ENCODE measurements at regions not wholly inside any gene's neighbourhood (a gene's known extent, or its start where the extent isn't known, plus 50 kb on each side); places are given as distances from the start of the nearest gene placed in this dataset.
A peak's percentile ranks its signal among the peaks of the same experiment; 100 is the strongest.

DNA sequence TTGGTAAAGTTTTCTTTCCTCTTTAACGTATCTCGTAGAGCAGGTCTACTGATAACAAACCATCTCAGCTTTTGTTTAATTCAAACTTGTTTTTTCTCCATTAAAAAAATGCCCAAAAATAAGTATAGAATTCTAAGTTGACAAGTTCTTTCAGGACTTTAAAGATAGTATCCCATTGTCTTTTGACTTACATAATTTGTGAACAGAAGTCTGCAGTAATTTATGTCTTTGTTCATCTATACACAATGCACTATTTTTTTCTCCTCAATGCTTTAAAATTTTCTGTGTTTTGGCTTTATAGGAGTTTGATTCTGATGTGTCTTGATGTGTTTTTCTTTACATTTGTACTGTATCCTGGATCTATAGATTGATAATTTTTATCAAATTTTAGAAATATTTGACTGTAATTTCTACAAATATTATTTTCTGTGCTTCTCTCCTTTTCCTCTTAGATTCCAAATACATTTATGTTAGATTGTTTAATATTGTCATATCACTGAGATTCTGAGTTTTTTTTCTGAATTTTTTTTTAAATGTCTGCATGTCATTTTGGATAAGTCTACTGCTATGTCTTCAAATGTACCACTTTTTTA is 143.3 kb downstream of the FTCDNL1 start:
- no peak for DNase-seq

DNA sequence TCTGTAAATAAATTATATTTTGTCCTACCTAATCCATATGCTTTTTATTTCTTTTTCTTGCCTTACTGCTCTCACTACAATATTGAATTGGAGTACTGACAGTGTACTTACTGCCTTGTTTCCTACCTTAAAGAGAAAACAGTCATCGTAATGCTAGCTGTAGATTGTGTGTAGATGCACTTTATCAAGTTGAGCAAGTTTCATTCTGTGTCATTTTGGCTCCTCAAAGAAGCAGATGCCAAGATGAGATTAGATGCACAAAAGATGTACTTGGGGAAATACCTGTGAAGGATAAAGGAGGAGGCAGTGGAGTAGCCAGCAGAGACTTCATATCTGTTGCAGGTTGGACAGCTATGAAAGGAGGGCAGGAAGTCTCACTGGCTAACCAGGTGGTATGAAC is 145.5 kb downstream of the FTCDNL1 start:
- DNase-seq: no peak

DNA sequence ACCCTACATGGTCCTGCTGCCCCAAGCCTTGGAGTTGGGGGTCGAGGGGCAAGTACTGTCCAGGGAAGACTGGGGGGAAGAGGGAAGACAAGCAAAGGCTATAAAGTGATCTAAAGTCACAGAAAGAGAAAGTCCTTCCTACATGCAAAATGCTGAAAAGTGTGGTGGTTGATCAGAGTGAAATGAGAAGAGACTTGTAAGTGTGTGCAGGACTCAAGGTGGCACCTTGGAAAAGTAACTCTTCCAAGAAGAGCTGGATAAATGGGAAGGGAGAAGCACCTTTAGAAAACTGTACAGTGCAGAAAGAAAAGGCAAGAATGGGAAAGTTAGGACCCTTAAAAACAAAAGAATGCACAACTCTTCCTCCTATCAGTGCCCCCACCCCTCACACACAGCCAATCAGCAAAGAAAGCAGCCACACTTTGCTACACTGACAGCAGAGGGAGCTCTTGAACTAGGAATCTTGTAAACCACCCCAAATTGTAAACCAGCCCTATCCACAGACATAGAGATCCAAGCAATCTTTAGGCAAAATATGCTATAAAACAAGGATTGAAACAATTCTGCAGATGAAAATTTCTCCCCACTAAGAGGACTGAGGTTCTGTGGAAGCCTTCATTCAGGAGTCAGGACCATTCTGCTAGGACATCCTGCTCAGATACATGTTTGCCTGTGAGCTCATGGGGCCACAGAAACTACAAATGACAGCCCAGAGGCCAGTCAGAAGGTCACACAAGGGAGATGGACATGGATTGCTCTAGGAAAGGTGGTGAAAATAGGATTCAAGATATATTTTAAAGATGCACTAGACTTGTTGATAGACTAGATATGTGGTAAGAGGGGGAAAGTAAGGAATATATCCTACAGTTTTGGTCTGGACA is 146.4 kb downstream of the FTCDNL1 start:
- peak; percentile 7 for DNase-seq

DNA sequence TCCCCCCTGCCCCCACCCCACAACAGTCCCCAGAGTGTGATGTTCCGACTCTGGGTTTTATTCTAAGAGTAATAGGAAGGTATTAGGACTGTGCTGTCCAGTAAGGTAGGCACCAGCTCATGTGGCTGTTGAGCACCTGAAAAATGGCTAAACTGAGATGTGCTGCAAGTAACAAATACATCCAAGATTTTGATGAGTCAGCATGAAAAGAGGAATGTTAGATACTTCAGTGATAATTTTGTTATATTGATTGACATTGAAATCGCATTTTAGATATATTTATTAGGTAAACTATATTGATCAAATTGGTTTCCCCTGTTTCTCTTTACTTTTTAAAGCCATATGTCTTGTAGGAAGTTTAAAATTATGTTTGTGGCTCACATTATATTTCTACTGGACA is 147.8 kb downstream of the FTCDNL1 start:
- no peak for DNase-seq

DNA sequence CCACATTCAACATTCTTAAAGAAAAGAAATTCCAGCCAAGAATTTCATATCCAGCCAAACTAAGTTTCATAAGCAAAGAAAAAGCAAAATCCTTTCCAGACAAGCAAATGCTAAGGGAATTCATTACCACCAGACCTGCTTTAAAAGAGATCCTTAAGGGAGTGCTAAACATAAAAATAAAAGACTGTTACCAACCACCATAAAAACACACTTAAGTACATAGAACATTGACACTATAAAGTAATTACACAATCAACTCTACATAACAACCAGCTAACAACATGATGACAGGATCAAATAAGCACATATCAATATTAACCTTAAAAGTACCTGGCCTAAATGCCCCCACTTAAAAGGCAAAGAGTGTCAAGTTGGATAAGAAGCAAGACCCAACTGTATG is 153.5 kb downstream of the FTCDNL1 start:
- DNase-seq: no peak

DNA sequence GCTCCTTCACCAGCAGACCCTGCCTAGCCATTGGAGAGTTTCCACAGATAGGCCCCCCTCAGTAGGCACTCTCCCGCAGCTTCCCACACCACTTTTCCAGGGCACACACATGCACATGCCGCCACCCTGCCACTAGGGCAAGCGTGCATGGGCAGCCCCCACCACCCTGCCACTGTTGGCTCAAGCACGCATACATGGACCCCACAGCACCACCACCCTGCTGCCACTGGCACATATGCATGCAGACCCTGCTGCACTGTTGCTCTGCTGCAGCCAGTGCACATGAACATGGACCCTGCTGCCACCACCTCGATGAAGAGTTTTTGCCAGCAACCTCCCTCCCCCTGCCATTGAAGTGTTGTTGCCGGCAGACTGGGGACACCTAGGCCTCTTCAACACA is 154.9 kb downstream of the FTCDNL1 start:
- DNase-seq: no peak

DNA sequence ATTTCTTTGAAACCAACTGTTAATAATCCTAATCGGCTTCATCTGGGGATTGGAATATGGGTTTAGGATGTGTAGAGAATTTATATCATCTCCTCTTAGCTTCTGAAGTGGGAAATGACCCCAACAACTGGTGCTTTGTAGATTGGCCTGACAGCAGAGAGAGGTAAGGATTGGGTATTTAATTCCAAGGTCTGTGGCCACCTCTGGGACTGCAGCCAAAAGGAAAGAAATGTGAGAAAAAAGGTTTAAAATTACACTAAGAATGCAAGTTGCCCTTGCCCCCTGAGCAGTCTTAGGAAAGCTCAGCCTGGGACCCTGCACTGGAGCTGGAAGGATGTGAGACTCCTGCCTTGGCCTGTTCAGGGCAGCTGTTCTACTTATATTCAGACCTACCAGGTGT is 157.1 kb downstream of the FTCDNL1 start:
- no peak for DNase-seq

DNA sequence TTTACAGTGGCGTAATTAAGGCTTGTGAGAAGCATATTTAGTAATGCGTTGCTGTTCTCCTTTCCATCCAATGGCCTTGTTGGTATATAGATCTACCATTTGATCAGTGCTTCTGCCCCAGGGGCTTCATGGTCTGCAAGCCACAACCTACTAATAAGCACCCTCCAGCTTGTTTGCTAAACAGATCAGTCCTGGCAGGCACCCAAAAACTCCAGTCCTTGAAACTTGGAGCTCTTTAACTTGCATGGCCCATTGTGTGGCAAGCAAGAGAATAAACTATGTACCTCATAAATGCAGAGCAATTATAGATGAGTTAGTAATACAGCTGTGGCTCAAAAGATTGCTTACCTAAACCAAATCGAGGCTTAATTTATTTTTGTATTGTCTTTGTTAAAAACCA is 158.5 kb downstream of the FTCDNL1 start:
- peak; percentile 81 for DNase-seq

DNA sequence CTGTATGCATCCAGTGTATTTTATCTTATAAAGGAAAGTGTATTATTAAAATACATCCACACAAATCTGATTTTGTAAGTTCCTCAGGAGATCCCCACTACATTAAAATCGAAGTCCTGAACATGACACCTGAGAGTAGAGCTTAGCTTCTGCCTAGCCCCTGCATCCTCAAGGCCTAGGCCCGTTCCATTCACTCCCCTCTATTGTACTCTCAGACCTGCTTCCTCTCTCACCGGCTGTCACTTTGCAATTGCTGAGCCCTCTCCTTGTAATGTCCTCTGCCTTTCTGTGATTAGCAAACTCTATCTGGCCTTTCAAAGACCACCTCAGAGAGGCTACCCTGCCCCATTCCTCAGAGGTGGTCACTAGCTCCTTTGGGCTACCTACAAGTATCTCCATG is 160.8 kb downstream of the FTCDNL1 start:
- DNase-seq: no peak

DNA sequence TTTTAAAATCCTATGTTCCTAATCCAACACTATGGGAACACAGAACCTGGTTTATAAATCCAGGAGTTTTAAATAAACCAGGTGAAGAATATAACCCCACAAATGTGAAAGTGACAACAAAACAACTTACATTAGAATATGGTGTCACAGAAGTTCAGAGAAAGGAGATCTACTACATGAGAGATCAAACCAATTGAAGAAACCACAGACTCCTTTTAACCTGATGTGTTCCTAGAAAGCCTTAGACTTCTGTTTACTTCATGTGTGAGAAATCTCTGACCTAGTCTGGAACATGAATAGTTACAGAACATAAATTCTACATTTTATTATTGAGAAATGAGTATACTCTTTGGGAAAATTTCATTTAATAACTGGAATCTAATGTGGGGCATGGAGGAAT is 165.3 kb downstream of the FTCDNL1 start:
- DNase-seq: no peak

DNA sequence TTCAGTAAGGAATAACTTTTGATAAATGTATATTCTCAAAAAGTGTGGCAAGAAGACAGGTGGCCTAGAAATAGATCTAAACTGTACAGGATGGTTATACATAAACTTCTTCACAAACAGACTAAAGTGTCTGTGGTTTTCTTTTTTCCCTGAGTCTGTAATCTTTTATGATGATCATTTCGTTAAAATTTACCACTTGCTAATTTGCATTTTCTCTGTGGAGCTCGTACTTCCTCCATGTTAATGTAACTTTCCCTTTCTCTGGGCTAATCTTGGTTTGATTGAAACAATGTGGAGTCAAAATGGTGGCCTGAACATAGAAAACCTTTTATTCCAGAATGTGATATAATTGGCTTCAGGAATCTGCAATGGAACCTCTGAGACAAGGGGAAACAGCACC is 166.2 kb downstream of the FTCDNL1 start:
- DNase-seq: no peak

DNA sequence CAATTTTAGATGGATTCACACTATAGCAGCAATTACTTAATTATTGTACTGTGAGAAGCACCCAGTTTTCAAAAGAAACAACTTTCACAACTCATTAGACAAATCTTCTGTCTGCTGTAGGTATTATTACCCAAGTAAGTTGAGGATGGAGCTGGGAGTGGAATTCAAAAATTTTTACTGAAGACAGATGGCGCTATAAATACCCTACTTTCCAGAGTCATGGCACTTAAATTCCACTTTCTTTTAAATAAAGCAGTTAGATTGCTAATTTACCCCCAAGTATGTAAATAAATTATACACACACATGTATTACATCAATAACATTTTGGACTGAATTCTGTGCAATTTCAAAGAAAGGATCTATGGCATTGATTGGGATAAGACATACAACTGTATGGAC is 166.8 kb downstream of the FTCDNL1 start:
- DNase-seq: no peak

DNA sequence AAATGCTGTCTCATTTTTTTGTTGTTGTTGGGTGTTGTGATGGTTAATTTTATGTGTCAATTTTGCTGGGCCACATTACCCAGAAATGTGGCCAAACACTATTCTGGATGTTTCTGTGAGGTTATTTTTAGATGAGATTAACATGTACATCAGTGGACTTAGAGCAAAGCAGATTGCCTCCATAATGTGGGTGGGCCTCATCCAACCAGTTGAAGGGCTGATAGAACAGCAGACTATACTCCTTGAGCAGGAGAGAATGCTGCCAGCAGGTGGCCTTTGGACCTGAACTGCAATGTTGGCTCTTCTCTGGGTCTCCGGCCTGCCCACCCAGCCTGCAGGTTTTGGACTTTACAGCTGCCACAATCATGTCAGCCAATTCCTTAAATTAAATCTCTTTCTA is 169.0 kb downstream of the FTCDNL1 start:
- no peak for DNase-seq

DNA sequence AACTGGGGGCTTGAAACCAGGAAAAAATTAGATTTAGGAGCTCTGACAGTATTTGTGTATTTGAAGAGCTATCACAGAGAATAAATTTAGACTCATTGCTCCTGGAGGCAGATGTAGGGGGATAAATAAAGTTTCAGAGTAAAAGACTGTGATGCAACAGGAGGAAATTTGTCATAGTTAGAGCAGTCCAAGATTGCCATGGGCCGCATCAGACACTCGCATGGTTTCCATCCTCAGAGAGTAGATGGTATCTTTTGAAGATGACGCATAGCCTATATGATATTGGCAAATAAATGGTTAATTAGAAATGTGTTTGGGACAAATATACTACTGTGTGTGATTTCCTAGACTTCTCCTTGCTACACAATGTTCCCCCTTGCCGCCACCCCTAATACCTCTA is 170.5 kb downstream of the FTCDNL1 start:
- no peak for DNase-seq

DNA sequence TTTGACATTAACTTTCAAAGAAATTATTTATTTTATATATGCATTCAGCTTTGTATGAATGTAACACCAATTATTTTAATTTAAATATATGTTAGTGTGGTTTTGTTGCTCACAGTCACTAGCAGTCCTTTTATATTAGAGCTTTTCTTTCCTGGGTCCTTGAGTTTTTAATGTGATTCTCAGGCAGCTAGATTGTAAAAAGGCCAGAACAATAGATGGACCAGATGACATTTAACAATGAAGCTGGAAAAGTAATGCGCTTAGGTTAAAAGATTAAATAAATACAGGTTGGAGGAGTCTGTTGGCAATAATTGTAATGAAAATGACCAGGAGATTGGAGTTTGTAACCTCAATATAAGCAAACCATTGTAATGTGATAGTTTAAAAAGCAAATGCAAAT is 171.1 kb downstream of the FTCDNL1 start:
- DNase-seq: no peak

DNA sequence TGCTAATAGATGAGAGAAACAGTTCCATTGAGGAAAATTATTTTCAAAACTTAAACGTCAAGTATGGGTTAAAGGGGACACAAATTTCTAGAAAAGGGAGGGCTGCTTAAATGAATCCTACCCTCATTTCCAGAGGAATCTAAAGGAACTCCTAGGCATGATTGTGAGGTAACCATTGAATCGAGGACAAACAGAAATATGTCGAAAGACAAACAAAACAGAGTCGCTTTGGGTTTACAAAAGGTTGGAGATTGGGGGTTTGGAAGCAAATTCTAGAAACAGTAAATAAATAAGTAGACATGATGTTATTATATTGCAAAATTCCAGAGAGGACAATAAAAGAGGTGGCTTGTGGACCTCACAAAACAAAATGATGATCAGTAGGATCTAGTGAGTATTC is 173.1 kb downstream of the FTCDNL1 start:
- DNase-seq: no peak

DNA sequence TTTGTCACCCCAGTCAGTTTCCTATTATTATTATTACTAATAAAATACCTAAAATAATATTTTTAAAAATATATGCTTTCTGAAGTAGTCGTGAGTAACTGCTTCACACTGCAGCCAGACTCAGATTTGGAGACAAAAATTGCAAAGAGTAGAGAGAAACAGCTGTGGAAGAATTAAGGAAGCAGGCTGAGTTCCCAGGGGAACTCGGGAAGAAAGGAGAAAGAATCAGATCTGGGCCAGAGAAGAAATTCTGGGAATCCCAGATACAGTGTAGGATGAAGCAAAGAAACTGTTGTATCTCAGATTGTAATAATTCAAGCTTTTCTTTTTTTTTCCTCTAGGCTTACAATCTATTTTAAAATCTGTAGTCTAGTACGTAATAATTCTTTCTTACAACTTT is 182.3 kb downstream of the FTCDNL1 start:
- no peak for DNase-seq

DNA sequence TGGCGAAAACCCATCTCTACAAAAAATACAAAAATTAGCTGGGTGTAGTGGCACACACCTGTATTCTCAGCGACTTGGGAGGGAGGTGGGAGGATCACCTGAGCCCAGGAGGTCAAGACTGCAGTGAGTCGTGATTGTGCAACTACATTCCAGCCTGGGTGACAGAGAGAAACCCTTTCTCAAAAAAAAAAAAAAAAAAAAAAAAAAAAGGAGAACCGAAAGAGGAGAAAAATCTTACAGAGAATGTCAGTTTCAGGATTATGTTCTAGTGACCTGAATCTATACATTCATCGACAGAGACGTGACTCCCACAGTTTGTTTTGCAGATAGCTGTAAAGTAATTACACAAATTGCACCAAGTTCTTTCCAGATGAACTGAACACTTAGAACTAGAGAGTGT is 187.8 kb downstream of the FTCDNL1 start:
- no peak for DNase-seq

DNA sequence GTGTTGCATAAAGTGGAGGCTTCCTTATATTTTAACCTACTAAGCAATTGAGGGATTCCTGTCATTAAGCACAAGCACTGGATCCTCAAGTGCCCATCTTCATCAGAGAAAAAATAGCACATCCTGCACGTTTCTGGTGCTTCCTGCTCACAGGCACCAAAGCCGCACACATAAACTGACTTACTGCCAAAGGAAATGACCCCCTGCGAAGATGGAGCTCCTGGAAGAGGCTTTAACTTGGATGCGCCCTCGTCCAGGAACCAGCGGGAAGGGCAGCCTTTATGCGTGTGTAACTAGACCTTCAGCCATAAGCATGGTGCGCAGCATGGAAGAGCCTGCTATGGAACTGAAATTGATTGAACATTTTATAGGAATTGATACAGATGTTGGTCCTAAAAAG is 188.7 kb downstream of the FTCDNL1 start:
- DNase-seq: no peak

DNA sequence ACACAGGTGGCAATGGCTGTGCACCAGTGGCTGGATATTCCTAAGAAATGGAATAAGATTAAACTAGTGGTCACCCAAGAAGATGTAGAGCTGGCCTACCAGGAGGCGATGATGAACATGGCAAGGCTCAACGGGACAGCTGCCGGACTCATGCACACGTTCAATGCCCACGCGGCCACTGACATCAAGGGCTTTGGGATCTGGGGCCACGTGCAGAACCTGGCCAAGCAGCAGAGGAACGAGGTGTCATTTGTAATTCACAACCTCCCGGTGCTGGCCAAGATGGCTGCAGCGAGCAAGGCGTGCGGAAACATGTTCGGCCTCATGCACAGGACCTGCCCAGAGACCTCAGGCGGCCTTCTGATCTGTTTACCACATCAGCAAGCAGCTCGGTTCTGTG is 190.8 kb downstream of the FTCDNL1 start:
- DNase-seq: no peak

DNA sequence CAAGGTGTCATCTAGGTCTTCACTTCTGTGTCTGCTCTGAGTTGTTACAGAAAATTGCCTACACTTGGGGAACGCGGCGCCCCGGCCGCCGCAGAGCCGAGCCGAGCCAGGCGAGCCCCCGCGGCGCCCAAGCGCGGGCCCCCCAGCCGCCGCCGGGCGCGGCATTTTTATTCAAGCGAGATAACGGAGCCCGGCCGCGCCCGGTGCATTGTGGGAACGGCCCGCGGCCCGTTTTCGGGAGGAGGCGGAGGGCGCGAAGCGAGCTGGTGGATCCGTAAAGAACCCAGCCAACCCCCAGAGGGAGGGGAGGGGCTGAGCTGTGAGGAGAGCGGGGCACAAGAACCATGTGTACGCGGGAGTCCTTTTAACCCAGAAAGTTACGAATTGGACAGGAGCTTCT is 191.8 kb downstream of the FTCDNL1 start:
- no peak for DNase-seq

DNA sequence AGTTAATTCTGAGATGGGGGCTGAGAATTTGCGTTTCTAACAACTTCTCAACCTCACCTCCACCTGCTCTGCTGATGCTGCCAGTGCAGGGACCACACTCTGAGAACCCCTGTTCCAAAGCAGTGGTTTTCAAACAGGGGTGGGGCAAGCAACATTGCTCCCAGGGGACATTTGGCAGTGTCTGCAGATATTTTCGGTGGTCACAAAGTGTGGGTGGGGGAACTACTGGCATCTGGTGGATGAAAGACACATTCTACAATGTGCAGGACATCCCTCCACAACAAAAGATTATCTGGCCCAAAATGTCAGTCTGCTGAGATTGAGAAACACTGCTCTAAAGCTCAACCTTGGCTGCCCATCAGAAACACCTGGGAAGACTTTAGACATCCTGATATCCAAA is 188.7 kb upstream of the SATB2 start:
- no peak for DNase-seq

DNA sequence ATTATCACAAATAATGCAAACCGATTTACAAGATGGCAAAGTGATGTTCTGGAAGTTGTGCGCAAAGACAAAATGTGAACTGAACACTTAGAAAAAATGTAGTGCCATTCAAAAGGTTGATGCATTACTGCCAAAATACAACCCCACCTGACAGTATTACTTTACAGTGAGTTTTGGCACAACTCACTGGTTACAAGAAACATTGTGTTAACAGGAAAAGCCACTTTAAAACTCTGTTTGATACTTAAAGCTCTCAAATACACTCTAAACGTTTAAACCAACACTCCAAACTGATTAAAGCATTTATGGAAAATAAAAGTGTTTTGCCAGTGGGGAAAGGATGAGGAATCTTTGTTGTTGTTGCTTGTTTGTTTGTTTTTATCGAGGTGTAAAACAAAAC is 173.4 kb upstream of the SATB2 start:
- DNase-seq: no peak

DNA sequence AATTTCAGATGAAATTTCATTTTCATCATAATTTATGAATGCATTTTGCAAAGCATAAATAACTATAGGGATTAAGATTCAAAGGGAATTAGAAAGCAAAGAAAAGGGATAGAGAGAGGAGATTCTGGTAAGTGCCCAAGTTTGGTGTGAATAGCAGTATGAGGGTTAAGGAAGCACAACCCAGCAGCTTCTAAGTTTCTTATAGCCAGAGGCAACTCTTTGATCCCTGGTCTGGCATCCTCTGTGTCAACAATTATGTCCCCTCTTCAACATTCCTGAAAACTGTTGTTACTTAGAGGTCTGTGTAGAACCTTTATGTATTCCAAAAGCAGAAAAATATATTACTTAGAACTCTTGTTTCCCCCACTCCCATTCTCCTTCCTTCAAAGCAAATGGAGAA is 171.6 kb upstream of the SATB2 start:
- no peak for DNase-seq

DNA sequence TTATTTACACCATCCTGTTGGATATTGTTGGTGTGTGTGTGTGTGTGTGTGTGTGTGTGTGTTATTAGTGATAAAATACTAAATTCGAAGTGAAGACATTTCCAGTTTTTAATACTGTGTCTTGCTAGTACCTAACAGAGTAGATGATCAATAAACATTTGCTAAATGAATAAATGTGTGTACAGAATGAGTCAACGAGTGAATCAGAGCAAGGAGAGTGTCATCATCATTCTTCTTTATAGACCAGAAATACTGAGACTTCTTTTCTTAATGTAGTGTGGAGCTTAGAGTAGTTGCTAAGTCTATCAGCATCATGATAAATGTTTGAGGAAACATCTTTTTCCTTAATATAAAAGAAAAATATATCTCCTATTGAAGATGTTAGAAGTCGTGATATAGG is 169.7 kb upstream of the SATB2 start:
- DNase-seq: no peak
